Left lung (tissue), 4 donors: ENCODE measurements at regions not wholly inside any gene's neighbourhood (a gene's known extent, or its start where the extent isn't known, plus 50 kb on each side); places are given as distances from the start of the nearest gene placed in this dataset.

Source experiments
- ATAC-seq: fragments of 200-7000 bp; cut with Tn5 transposase; one replicate; pipeline ENCODE4 v1.9.1; 2020; ENCODE audit warnings: moderate library complexity
- DNase-seq, 4 donors: peaks; one replicate each; pipeline ENCODE4 v3.0.0-alpha.2; 2013 to 2020
- H3K27ac ChIP-seq, 2 donors: fragments of 200-600 bp; sonication (generic) in 1 of 2; one replicate each; pipeline versions ENCODE4 v1.5.0 to v1.8.0; 2020 to 2021
- H3K27me3 ChIP-seq, 2 donors: fragments of 200-600 bp; sonication (generic) in 1 of 2; one replicate each; pipeline versions ENCODE4 v1.5.0 to v1.8.0; 2020 to 2021
- H3K36me3 ChIP-seq, 2 donors: fragments of 200-600 bp; sonication (generic) in 1 of 2; one replicate each; pipeline versions ENCODE4 v1.5.0 to v1.8.0; 2020 to 2021
- H3K4me1 ChIP-seq, 2 donors: fragments of 200-600 bp; one replicate each; pipeline ENCODE4 v1.8.0; 2021
- H3K4me3 ChIP-seq, 2 donors: fragments of 200-600 bp; sonication (generic) in 1 of 2; one replicate each; pipeline versions ENCODE4 v1.5.0 to v1.8.0; 2020 to 2021; ENCODE audit warnings: mild to moderate bottlenecking in 1 of 2
- H3K9me3 ChIP-seq, 2 donors: fragments of 200-600 bp; sonication (generic) in 1 of 2; one replicate each; pipeline versions ENCODE4 v1.5.0 to v1.8.0; 2020 to 2021
- CTCF ChIP-seq, 2 donors: fragments of 200-600 bp; sonication (generic) in 1 of 2; IDR thresholded peaks; one replicate each; pipeline versions ENCODE4 v1.5.0 to v1.8.0; 2021; ENCODE audit warnings: antibody characterized with exemption in 2 of 2
- intact Hi-C, 2 donors: fragments of 100-400 bp; cut with DNase I; formaldehyde crosslinking; loops; one replicate each; pipeline versions ENCODE4 v1.11.2 to v1.14.2; 2022
- donor health status: DM: no; HTN: yes; CAD: no.
- donor health status: DM: no; HTN: no; CAD: no.

GRCh38 chr16:89027281-89027680 lies 50.3 kb upstream of the CBFA2T3 start:
- TF ChIP-seq CTCF (IDR thresholded peaks at IDR 0.05): no peak
- no peak for DNase-seq
- Histone ChIP-seq H3K9me3 (peaks cover 0 to 17% of the 10 kb centered on the region in 2 donors), H3K27ac (no peak overlapping the region), H3K27me3 (peaks cover 0 to 35% of the 10 kb centered on the region in 2 donors), H3K4me1 (peaks cover 0 to 8% of the 10 kb centered on the region in 2 donors), H3K36me3 (no peaks in the 10 kb centered on the region), H3K4me3 (no peak overlapping the region)
- no peak for ATAC-seq
- intact Hi-C loops: no loop called here

GRCh38 chr16:89031715-89032659 lies 55.0 kb upstream of the CBFA2T3 start:
- H3K4me3 ChIP-seq: no peak overlapping the region
- no peaks in the 10 kb centered on the region for H3K36me3 ChIP-seq
- intact Hi-C loops: no loop called here
- peaks cover 0 to 4% of the 10 kb centered on the region in 2 donors for H3K9me3 ChIP-seq
- DNase-seq (peak in 2 of 4 donors; percentile 66 to 87), ATAC-seq (peak; percentile 84)
- H3K4me1 ChIP-seq: peaks cover 0 to 16% of the 10 kb centered on the region in 2 donors
- no peak for TF ChIP-seq CTCF (IDR thresholded peaks at IDR 0.05)
- H3K27me3 ChIP-seq: peaks cover 0 to 37% of the 10 kb centered on the region in 2 donors
- peak overlapping the region in 1 of 2 donors; percentile 56 for H3K27ac ChIP-seq

- no peak for TF ChIP-seq CTCF (IDR thresholded peaks at IDR 0.05)
- intact Hi-C loops: no loop called here
- peaks cover 6 to 47% of the 10 kb centered on the region in 2 donors for H3K27me3 ChIP-seq
- no peaks in the 10 kb centered on the region for H3K36me3 ChIP-seq
- ATAC-seq: no peak
- H3K4me1 ChIP-seq: peaks cover 0 to 16% of the 10 kb centered on the region in 2 donors
- H3K4me3 ChIP-seq: no peak overlapping the region
- peaks cover 0 to 4% of the 10 kb centered on the region in 2 donors for H3K9me3 ChIP-seq
- DNase-seq: peak in 1 of 4 donors; percentile 54
- H3K27ac ChIP-seq: no peak overlapping the region
Observed at GRCh38 chr16:89033304-89033703, 56.3 kb upstream of the CBFA2T3 start.

- Histone ChIP-seq H3K27ac (no peak overlapping the region), H3K27me3 (peaks cover 6 to 51% of the 10 kb centered on the region in 2 donors), H3K4me3 (no peak overlapping the region), H3K9me3 (peaks cover 0 to 4% of the 10 kb centered on the region in 2 donors), H3K4me1 (peaks cover 0 to 16% of the 10 kb centered on the region in 2 donors), H3K36me3 (no peaks in the 10 kb centered on the region)
- no peak for TF ChIP-seq CTCF (IDR thresholded peaks at IDR 0.05)
- DNase-seq (peak in 1 of 4 donors; percentile 49), ATAC-seq (no peak)
- intact Hi-C loops: no loop called here
Observed at GRCh38 chr16:89033796-89034572, 57.0 kb upstream of the CBFA2T3 start.

- Histone ChIP-seq H3K27ac (no peak overlapping the region), H3K36me3 (no peaks in the 10 kb centered on the region), H3K4me3 (no peak overlapping the region), H3K27me3 (peaks cover 6 to 57% of the 10 kb centered on the region in 2 donors), H3K9me3 (peaks cover 0 to 4% of the 10 kb centered on the region in 2 donors), H3K4me1 (peaks cover 0 to 16% of the 10 kb centered on the region in 2 donors)
- TF ChIP-seq CTCF (IDR thresholded peaks at IDR 0.05): no peak
- DNase-seq: peak in 1 of 4 donors; percentile 53
- intact Hi-C loops: no loop called here
- ATAC-seq: no peak
Observed at GRCh38 chr16:89034573-89034961, 57.6 kb upstream of the CBFA2T3 start.
